GM13976 (cell line): ENCODE measurements at regions not wholly inside any gene's neighbourhood (a gene's known extent, or its start where the extent isn't known, plus 50 kb on each side); places are given as distances from the start of the nearest gene placed in this dataset.

Experiments used
- DNase-seq: peaks from one replicate; pipeline ENCODE4 v3.0.0; 2012; ENCODE audit warnings: low spot score
- CTCF ChIP-seq: IDR thresholded peaks from 2 replicates; pipeline ENCODE4 v1.5.1; 2012; ENCODE audit warnings: borderline replicate concordance, mild to moderate bottlenecking; ENCODE audit not compliant: insufficient read depth; ENCODE audit errors: extremely low read depth, missing control alignments, control extremely low read depth
- in situ Hi-C: fragments of 300-500 bp; cut with MboI; formaldehyde crosslinking; loops from one replicate; pipeline ENCODE4 v1.12.0; 2022; ENCODE audit warnings: low sequenced_read_pairs, mixed read lengths, inconsistent platforms; ENCODE audit not compliant: unreplicated experiment

- in situ Hi-C loops: no loop called here
- DNase-seq: no peak
- TF ChIP-seq CTCF: no peak
These were observed 58.5 kb upstream of the FOXC1 start for GRCh38 chr6:1551249-1551648.

DNA sequence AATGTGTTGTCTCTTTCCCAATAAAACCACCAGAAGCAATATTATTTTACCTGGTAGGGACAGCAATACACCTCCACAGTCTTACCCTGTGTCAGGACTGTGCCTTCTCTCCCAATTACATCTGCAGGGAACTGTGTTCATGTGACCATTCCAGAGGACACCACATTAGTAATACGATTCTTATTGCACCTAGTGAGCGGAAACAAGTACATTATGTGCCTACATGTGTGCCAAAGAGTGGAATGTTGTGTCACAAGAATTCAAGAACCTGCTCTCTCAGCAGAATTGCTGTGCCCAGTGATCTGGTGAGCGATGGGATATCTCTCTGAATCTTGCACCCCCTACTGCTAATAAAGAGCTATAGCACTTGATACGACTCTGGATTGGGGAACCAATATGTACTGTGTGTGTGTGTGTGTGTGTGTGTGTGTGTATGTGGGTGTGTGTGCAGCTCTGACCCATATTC, 57.4 kb upstream of the FOXC1 start:
- in situ Hi-C loops: no loop called here
- no peak for TF ChIP-seq CTCF
- DNase-seq: peak; percentile 52

DNA sequence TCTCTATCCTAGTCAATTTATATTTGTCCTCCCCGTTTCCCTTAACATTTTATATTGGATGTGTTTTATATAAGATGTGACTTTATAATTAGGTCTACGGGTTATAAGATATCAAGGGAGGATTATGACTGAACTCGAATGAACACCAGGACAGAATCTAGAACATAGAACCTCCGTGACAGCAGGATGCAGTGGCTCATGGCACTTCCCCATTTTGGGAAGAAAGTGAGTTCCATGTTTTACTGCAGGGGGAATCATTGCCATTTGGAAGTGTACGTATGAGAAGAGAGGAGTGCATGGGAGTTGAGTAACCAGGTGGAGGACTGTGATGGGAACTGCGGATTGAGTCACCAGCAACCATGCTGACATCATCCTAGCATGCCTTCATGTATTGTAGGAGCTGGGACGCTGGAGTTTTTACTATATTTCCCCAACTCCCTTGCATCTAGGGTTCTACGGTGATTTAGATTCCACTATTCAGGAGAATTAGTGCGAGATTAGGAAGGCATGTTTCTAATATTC, 56.1 kb upstream of the FOXC1 start:
- DNase-seq: no peak
- no peak for TF ChIP-seq CTCF
- in situ Hi-C loops: no loop called here

DNA sequence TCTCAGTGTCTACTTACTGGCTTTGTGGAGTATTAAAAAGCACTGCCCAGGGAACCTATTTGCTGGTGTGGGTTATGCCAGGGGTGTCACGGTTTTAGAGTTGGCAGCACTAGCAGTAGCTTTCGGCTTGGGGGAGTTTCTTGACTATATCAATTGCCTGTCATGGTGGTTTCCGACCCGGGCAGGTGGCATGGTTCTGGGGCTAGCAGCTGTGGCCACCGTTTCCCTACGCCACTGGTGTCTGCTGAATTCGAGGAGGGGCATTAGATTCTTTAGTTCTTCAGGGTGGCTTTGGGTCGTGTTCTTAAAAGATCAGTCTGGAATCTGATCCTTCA, 55.6 kb upstream of the FOXC1 start:
- no peak for TF ChIP-seq CTCF
- DNase-seq: no peak
- in situ Hi-C loops: no loop called here

- in situ Hi-C loops: no loop called here
- peak; percentile 36 for TF ChIP-seq CTCF
- DNase-seq: peak; percentile 79
These were observed 55.0 kb upstream of the FOXC1 start for GRCh38 chr6:1554476-1555310.

GRCh38 chr6:1558388-1558787, 51.3 kb upstream of the FOXC1 start:
- no peak for TF ChIP-seq CTCF
- in situ Hi-C loops: no loop called here

More at GRCh38 chr6:1558388-1558787, 51.3 kb upstream of the FOXC1 start:
- DNase-seq: no peak
